ENCODE measurements at regions not wholly inside any gene's neighbourhood (a gene's known extent, or its start where the extent isn't known, plus 50 kb on each side); places are given as distances from the start of the nearest gene placed in this dataset.

DNA sequence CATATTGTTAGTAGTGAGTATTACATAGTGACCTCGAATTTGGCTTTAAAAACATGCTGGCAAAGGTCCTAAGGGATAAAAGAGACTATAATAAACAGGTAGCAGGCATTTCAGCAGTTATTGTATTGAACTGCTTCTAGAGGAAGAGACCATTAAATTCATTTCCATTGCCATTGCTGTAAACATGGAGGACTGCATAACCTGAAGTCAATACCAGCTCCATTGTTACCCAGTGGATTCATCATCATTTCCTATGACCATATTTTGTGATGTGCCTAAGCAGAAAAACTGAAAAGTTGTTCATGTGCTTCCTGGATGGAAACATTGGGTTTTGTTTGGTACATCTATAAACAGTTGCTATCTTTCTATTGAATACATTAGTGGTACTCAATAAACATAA, 482.5 kb upstream of the UBE2E2 start:
- TF ChIP-seq RFX5 (IDR thresholded peaks at IDR 0.05; ENCODE audit: low read length) (no peak), FOSL2 (IDR thresholded peaks at IDR 0.05; ENCODE audit: borderline replicate concordance, low read depth) (no peak), RXRA (IDR thresholded peaks at IDR 0.05; ENCODE audit: borderline replicate concordance, low read depth) (no peak), PBX3 (IDR thresholded peaks at IDR 0.05) (no peak)
- ChIA-PET CTCF (interaction anchor here (1.2 kb wide), 1 partner anchor 19 kb away, joined by 4 read pairs; no protein-coding TSS in a partner anchor), POLR2A (no interaction called here)
- 0% methylated on average over 1 of the region's 1 CpG for WGBS (ENCODE audit: low lambda C conversion rate)
- Histone ChIP-seq H3K9me2 (no peaks in the 10 kb centered on the region), H3F3A (replicated peaks; ENCODE audit: insufficient read depth) (no peaks in the 10 kb centered on the region), H3K27ac (ENCODE audit: low read depth in 2 of 2, low read length in 1 of 2) (no peak overlapping the region), H4K20me1 (ENCODE audit: insufficient read depth) (no peaks in the 10 kb centered on the region), H3K27me3 (ENCODE audit: insufficient read depth) (no peaks in the 10 kb centered on the region), H3K9me3 (no peaks in the 10 kb centered on the region), H3K4me2 (no peak overlapping the region), H3K4me3 (ENCODE audit: low read depth in 2 of 2, low read length in 1 of 2) (no peak overlapping the region), H3K36me3 (replicated peaks in 1 of 2; ENCODE audit: control insufficient read depth in 1 of 2, insufficient read depth in 2 of 2, low read length in 1 of 2) (no peaks in the 10 kb centered on the region), H3K79me2 (ENCODE audit: insufficient read depth) (no peaks in the 10 kb centered on the region), H3K4me1 (ENCODE audit: control insufficient read depth in 1 of 2, insufficient read depth in 2 of 2, low read depth in 1 of 2, low read length in 1 of 2) (no peaks in the 10 kb centered on the region), H3K9ac (no peak overlapping the region), H2AFZ (ENCODE audit: low read depth) (no peak overlapping the region)
- no peak for DNase-seq

DNA sequence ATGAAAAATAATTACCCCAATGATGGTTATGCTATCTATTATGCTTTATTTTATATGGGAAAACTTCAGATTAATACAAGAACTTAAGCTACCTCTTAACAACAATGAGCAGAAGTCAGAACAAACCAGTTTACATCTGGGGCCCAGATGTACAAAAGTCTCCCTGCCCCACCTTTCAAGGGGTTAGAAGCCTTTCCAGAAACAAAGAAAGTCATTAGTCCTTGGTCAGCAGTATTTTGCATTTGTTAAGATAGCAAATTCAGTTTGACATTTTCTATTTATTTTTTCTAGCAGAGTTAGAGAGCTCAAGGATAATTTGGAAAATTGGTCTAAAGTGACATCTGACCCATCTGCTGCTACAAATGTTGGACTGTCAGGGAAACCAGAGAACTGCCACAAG, 478.7 kb upstream of the UBE2E2 start:
- H3K27ac ChIP-seq (ENCODE audit: low read depth in 2 of 2, low read length in 1 of 2), result no peak overlapping the region; a peak in 1 of 4 replicates
- DNase-seq, result peak; percentile 17
- H2AFZ ChIP-seq (ENCODE audit: low read depth), result no peak overlapping the region
- CTCF ChIA-PET, result interaction anchor here (1.3 kb wide), 1 partner anchor 11 kb away, joined by 5 read pairs; no protein-coding TSS in a partner anchor
- no peaks in the 10 kb centered on the region for H3K4me1 ChIP-seq (ENCODE audit: control insufficient read depth in 1 of 2, insufficient read depth in 2 of 2, low read depth in 1 of 2, low read length in 1 of 2)
- H3K9me2 ChIP-seq, result no peaks in the 10 kb centered on the region
- H3K36me3 ChIP-seq (replicated peaks in 1 of 2; ENCODE audit: control insufficient read depth in 1 of 2, insufficient read depth in 2 of 2, low read length in 1 of 2), result no peaks in the 10 kb centered on the region
- TF ChIP-seq FOSL2 (IDR thresholded peaks at IDR 0.05; ENCODE audit: borderline replicate concordance, low read depth), result no peak
- TF ChIP-seq EP300 (IDR thresholded peaks at IDR 0.05; ENCODE audit: borderline replicate concordance in 1 of 2, low read depth in 1 of 2, low read length in 1 of 2), result peak in 1 of 2 experiments; percentile 43; a peak in 1 of 4 replicates
- H4K20me1 ChIP-seq (ENCODE audit: insufficient read depth), result no peaks in the 10 kb centered on the region
- no peaks in the 10 kb centered on the region for H3F3A ChIP-seq (replicated peaks; ENCODE audit: insufficient read depth)
- POLR2A ChIA-PET, result no interaction called here
- no peaks in the 10 kb centered on the region for H3K27me3 ChIP-seq (ENCODE audit: insufficient read depth)
- no peaks in the 10 kb centered on the region for H3K9me3 ChIP-seq
- H3K9ac ChIP-seq, result no peak overlapping the region
- no peak overlapping the region for H3K4me2 ChIP-seq
- no peak overlapping the region for H3K4me3 ChIP-seq (ENCODE audit: low read depth in 2 of 2, low read length in 1 of 2)
- H3K79me2 ChIP-seq (ENCODE audit: insufficient read depth), result no peaks in the 10 kb centered on the region

GRCh38 chr3:22728406-22728805, 474.7 kb upstream of the UBE2E2 start:
- CTCF ChIA-PET, result interaction anchor here (0.6 kb wide), 1 partner anchor 73 kb away, joined by 3 read pairs; no protein-coding TSS in a partner anchor
- WGBS (ENCODE audit: low lambda C conversion rate), result 20% methylated on average over 1 of the region's 1 CpG

More at GRCh38 chr3:22728406-22728805, 474.7 kb upstream of the UBE2E2 start:
- POLR2A ChIA-PET, result no interaction called here
- Histone ChIP-seq H3K36me3 (replicated peaks in 1 of 2; ENCODE audit: control insufficient read depth in 1 of 2, insufficient read depth in 2 of 2, low read length in 1 of 2) (no peaks in the 10 kb centered on the region), H3K4me3 (ENCODE audit: low read depth in 2 of 2, low read length in 1 of 2) (no peak overlapping the region), H3K79me2 (ENCODE audit: insufficient read depth) (no peaks in the 10 kb centered on the region), H4K20me1 (ENCODE audit: insufficient read depth) (no peaks in the 10 kb centered on the region), H3K27me3 (ENCODE audit: insufficient read depth) (no peaks in the 10 kb centered on the region), H2AFZ (ENCODE audit: low read depth) (no peak overlapping the region), H3K4me2 (no peak overlapping the region), H3F3A (replicated peaks; ENCODE audit: insufficient read depth) (no peaks in the 10 kb centered on the region), H3K9ac (no peak overlapping the region), H3K27ac (ENCODE audit: low read depth in 2 of 2, low read length in 1 of 2) (no peak overlapping the region), H3K4me1 (ENCODE audit: control insufficient read depth in 1 of 2, insufficient read depth in 2 of 2, low read depth in 1 of 2, low read length in 1 of 2) (no peaks in the 10 kb centered on the region), H3K9me2 (no peaks in the 10 kb centered on the region), H3K9me3 (no peaks in the 10 kb centered on the region)
- DNase-seq, result no peak
- TF ChIP-seq RFX5 (IDR thresholded peaks at IDR 0.05; ENCODE audit: low read length) (no peak), JUND (IDR thresholded peaks at IDR 0.05) (no peak), FOXM1 (IDR thresholded peaks at IDR 0.05; ENCODE audit: low read depth) (no peak), RXRA (IDR thresholded peaks at IDR 0.05; ENCODE audit: borderline replicate concordance, low read depth) (no peak), CHD2 (IDR thresholded peaks at IDR 0.05; ENCODE audit: low read length, partially characterized antibody) (no peak), TEAD4 (IDR thresholded peaks at IDR 0.05; ENCODE audit: borderline replicate concordance, insufficient read depth) (no peak), MXI1 (IDR thresholded peaks at IDR 0.05; ENCODE audit: low read depth, low read length) (no peak), EP300 (IDR thresholded peaks at IDR 0.05; ENCODE audit: borderline replicate concordance in 1 of 2, low read depth in 1 of 2, low read length in 1 of 2) (no peak), SIN3A (IDR thresholded peaks at IDR 0.05; ENCODE audit: borderline replicate concordance, low read depth, low read length) (no peak), USF1 (IDR thresholded peaks at IDR 0.05; ENCODE audit: borderline replicate concordance, low read depth) (no peak), POLR2AphosphoS5 (IDR thresholded peaks at IDR 0.05; ENCODE audit: low read depth, low read length) (no peak), MEF2A (IDR thresholded peaks at IDR 0.05; ENCODE audit: borderline replicate concordance, low read depth) (no peak), RAD21 (IDR thresholded peaks at IDR 0.05; ENCODE audit: low read length) (no peak), TAF1 (IDR thresholded peaks at IDR 0.05; ENCODE audit: borderline replicate concordance, low read depth, low read length) (no peak), NRF1 (IDR thresholded peaks at IDR 0.05; ENCODE audit: low read depth, low read length) (no peak)
- TF ChIP-seq, protein P1, sequence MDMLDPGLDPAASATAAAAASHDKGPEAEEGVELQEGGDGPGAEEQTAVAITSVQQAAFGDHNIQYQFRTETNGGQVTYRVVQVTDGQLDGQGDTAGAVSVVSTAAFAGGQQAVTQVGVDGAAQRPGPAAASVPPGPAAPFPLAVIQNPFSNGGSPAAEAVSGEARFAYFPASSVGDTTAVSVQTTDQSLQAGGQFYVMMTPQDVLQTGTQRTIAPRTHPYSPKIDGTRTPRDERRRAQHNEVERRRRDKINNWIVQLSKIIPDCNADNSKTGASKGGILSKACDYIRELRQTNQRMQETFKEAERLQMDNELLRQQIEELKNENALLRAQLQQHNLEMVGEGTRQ (IDR thresholded peaks at IDR 0.05; ENCODE audit: borderline replicate concordance, low read depth, low read length), result no peak
- TF ChIP-seq, protein P2, sequence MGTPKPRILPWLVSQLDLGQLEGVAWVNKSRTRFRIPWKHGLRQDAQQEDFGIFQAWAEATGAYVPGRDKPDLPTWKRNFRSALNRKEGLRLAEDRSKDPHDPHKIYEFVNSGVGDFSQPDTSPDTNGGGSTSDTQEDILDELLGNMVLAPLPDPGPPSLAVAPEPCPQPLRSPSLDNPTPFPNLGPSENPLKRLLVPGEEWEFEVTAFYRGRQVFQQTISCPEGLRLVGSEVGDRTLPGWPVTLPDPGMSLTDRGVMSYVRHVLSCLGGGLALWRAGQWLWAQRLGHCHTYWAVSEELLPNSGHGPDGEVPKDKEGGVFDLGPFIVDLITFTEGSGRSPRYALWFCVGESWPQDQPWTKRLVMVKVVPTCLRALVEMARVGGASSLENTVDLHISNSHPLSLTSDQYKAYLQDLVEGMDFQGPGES (IDR thresholded peaks at IDR 0.05; ENCODE audit: low read depth, low read length), result no peak

Measured in SK-N-SH (cell line).